KOPT-K1 (cell line): ENCODE measurements at regions not wholly inside any gene's neighbourhood (a gene's known extent, or its start where the extent isn't known, plus 50 kb on each side); places are given as distances from the start of the nearest gene placed in this dataset.

Experiments
- H3K27ac ChIP-seq: fragments of 200-600 bp; sonication (generic); 2 replicates; pipeline ENCODE4 v1.5.1; 2016; ENCODE audit warnings: antibody characterized with exemption, mild to moderate bottlenecking, low read depth, low read length; ENCODE audit not compliant: poor library complexity, severe bottlenecking
- H3K36me3 ChIP-seq: fragments of 200-600 bp; sonication (generic); 2 replicates; pipeline ENCODE4 v1.5.1; 2017; ENCODE audit warnings: antibody characterized with exemption, mild to moderate bottlenecking, low read length, moderate library complexity; ENCODE audit not compliant: insufficient read depth
- H3K9me3 ChIP-seq: fragments of 200-600 bp; sonication (generic); 2 replicates; pipeline ENCODE4 v1.5.1; 2017; ENCODE audit warnings: antibody characterized with exemption, low read length, mild to moderate bottlenecking; ENCODE audit not compliant: insufficient read depth, poor library complexity, severe bottlenecking

DNA sequence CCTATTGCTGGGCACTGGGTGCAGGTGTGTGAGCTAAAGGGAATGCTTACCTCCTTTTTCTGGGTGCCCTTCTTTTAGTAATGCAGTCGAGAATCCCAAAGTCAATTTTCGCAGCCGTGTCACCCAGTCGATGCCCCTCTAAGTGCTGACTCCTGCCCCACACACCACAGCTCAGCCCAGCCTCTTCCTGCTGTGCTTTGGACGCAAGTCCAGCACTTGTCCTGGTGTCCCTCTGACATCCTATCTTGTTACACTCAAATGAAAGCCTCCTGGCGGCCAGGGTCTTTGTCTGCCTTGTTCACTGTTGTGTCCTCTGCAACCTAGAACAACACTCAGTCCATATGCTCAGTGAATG, 58.5 kb upstream of the RUNX3 start:
- H3K27ac ChIP-seq = no peak overlapping the region
- H3K36me3 ChIP-seq = no peaks in the 10 kb centered on the region
- no peaks in the 10 kb centered on the region for H3K9me3 ChIP-seq

DNA sequence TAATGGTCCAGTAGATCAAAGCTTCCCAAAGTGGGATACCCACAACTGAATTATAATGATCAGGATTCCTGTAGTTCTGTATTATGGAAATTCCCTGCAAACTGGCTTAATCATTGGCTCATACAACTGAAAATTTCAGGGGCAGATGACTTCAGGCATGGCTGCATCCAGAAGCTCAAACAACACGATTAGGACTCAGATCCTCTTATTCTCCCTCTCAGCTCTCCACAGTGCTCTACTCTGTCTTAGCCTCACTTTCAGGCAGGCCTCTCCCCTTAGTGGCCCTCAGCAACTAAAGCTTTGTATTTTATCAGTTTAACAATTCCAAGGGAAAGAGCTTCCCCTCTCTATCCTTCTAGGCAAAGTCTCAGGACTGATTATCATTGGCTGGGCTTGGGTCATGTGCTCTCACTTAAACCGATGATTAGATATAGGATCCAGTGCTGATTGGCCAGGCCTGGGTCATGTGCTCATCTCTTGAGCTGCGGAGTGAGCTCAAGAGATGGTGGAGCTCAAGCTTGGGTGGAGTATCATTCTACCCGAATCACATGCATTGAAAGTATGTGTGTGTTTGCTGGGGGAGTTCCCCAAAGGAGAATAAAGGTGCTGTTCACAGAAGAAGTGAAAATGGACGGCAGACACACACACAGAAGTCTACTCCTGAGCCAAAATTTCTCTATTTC, 57.9 kb upstream of the RUNX3 start:
- Histone ChIP-seq H3K36me3 (no peaks in the 10 kb centered on the region), H3K9me3 (no peaks in the 10 kb centered on the region), H3K27ac (no peak overlapping the region)

DNA sequence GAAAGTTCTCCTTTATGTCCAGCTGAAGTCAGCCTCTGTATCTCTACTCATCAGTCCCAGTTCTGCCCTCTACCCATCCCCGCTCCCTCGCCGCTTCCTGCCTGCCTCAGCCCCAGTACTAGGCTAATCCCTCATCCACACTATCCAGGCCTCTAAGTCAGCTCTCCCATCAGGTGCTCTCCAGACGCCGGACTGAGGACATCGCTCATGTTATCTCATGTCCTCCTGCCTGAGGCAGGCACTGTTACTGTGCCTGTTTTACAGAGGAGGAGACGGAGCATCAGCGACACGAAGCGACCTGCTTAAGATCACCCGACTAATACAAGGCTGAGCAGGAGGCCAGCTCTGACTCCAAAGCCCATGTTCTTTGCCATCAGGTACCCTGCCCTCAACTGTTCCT, 57.3 kb upstream of the RUNX3 start:
- no peak overlapping the region for H3K27ac ChIP-seq

DNA sequence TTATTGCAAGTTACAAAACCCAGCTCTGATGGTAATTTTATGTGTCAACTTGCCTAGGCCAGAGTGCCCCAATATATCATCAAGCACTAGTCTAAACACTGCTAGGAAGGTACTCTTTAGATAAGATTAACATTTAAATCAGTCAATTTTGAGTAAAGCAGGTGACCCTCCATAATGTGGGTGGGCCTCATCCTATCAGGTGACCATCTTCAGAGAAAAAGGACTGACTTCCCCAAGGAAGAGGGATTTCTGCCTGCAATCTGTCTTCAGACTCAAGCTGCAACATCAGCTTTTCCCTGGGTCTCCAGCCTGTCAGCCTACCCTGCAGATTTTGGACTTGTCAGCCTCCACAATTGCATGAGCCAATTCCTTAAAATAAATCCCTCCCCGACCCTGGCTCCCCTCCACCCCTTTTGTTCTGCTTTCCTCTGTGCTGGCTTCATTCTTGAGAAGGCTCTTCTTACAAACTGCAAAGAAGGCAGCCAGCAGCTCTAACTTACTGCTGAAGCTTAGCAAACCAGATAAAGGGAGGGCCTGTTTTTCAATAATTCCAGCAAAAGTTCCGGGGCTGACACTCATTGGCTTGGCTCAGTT, 56.4 kb upstream of the RUNX3 start:
- Histone ChIP-seq H3K27ac (no peak overlapping the region), H3K36me3 (no peaks in the 10 kb centered on the region), H3K9me3 (no peaks in the 10 kb centered on the region)

More for the DNA sequence above, 57.3 kb upstream of the RUNX3 start:
- no peaks in the 10 kb centered on the region for H3K36me3 ChIP-seq
- H3K9me3 ChIP-seq = no peaks in the 10 kb centered on the region

DNA sequence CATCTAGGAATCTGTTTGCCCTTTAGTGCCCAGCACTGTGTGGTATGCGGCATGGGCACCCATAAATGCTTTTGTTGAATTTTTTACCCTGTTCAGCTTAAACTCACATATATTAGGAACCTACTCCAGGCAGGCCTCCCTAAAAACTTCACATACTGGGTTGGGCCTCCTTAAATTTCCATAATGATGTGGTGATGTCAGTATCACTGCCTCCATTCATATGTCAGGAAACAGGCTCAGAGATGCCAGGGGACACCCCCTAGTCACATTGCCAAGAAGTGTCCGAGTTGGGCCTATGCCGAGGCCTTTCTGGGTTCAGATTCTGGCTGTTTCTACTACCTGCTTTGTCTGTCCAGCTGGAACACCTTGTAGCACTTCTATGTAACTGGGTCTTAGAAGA, 55.7 kb upstream of the RUNX3 start:
- no peaks in the 10 kb centered on the region for H3K9me3 ChIP-seq
- no peaks in the 10 kb centered on the region for H3K36me3 ChIP-seq
- peak overlapping the region; percentile 93 for H3K27ac ChIP-seq

DNA sequence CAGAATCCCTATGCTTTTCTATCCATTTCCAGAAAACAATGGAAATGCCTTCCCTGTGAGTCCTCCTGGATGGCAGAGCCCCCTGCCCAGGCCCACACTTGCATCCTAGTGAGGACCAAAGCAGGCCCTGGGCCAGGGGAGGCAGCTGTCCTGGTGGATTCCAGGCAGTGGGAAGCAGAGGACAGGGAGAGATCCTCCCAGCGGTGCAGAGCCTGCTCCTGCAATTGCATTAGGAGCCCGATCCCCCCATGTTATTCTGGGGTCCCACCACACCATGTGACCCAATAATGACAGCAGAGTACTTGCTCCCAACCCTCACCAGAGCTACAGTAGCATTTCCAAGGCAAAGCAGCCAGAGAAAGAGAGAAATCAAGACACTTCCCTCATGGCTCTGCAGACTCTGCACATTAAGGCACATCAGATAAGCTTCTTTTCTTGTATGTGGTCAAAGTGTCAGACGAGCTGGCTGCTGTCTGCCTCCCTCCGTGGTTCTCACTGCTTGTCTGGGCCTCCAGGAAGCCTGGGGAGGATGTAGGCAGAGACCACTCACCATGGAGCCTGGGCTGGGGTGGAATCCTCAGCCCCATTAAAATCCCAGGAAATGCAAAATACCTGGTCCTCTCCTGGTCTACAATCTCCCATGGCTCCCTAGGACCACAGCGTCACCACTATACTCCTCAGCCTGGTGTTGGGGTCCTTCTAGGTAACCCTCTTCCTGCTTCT, 54.9 kb upstream of the RUNX3 start:
- Histone ChIP-seq H3K9me3 (no peaks in the 10 kb centered on the region), H3K27ac (peak overlapping the region; percentile 93), H3K36me3 (no peaks in the 10 kb centered on the region)

DNA sequence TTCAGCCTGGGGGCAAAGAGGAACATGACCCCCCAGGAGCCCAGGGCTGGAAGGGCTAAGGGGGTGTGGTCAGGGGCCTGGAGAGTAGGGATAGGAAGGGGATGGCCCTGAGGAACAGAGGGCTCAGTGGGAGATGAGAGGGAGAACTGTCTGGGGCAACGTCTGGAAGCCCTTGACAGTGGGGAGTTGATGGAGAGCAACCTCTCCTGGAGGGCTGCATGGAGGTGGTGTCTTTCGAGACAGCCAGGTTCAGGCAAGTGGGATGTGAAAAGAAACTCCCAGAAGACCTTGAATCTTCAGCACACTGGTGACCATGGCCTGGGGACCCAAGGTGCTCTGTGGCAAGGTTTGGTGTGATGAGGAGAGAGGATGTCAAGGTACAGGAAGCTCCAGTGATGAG, 54.2 kb upstream of the RUNX3 start:
- H3K9me3 ChIP-seq = no peaks in the 10 kb centered on the region
- H3K27ac ChIP-seq = peak overlapping the region; percentile 93
- no peaks in the 10 kb centered on the region for H3K36me3 ChIP-seq

DNA sequence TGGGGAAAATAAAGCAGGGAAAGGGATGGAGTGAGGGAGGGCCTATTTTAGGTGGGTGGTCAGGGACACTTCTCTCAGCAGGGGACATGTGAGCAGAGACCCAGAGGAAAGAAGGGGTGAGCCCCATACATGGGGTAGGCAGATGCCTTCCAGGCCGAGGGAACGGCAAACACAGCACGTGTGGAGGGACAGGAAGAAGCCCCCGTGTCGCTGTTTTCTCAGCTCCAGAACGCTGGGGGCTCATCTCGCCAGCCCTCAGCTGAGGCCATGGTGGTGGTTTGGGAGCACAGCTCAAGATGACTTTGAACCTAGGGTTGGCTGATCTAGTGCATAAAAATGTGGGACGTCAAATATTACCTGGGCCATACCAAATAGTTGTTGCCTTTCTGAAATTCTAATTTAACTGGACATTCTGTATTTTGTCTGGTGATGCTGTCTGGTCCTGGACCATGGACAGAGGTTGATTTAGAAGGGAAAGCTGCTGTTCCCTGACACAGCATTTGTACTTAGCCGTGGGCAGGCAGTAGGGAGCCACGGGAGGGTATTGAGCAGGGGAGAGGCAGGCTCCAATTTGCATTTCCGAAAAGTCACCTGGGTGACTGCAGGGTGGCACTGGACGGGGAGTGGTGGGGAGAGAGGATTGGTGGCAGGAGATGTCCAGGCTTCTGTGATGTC, 53.1 kb upstream of the RUNX3 start:
- H3K9me3 ChIP-seq = no peaks in the 10 kb centered on the region
- peak overlapping the region; percentile 93 for H3K27ac ChIP-seq
- no peaks in the 10 kb centered on the region for H3K36me3 ChIP-seq

DNA sequence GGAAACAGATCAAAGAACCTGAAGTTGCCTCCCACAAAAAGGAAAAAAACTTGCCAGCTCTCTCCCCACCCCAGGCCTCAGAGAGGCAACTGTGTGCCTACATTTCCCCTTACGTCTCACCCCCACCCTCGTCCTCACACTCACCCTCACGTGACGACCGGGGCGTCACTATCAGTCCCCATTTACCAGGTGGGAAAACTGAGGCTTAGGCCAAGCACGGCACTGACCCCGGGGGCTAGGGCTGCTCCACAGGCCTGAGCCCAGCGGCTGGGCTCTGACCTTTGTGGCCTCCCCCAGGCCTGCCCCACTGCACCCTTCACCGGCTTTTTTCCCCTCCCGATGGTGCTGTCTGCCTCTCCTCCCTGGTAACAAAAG, 51.5 kb upstream of the RUNX3 start:
- H3K9me3 ChIP-seq = peaks cover 3% of the 10 kb centered on the region
- H3K27ac ChIP-seq = peak overlapping the region; percentile 93
- no peaks in the 10 kb centered on the region for H3K36me3 ChIP-seq

DNA sequence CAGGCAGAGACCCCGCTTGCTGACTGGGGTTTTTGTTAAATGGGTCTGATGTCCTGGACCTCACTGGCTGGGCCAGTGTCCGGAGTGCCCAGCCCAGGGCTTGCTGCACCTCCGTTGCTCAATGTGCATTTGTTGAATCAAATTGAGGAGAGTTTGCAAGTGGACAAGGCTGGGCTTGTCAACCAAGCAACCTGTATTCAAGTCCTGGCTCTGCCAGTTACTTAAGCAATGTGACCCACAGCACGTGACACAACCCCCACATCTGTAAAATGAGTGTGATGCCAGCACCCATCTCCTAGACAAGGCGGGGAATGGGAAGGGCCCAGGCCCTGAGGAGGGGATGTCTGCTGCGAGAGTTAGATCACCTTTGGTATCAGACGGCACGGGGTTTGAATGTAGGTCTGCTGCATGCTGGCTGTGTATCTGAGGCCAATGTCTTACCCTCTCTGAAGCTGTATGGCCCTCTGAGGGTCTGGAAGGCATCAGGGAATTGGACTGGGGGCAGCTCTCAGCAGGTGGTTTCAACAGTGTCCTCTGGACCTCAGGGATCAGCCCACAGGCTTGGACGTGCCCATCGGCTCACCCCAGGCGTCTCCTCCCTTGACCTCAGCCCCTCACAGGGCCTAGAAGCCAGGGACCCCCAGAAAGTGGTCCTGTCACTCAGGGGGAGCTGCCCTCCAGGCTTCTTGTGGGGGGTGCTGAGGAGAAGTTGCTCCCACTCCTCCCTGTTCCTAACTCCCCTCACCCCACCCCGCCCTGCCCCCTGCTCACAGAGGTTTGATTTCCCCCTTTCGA, 51.0 kb upstream of the RUNX3 start:
- Histone ChIP-seq H3K27ac (peak overlapping the region; percentile 93), H3K9me3 (peaks cover 9% of the 10 kb centered on the region), H3K36me3 (no peaks in the 10 kb centered on the region)
